Astrocyte of the spinal cord (primary cell): ENCODE measurements at regions not wholly inside any gene's neighbourhood (a gene's known extent, or its start where the extent isn't known, plus 50 kb on each side); places are given as distances from the start of the nearest gene placed in this dataset.
A peak's percentile ranks its signal among the peaks of the same experiment; 100 is the strongest.

Experiments used
- DNase-seq: peaks from one replicate; pipeline ENCODE4 v3.0.0; 2011; ENCODE audit warnings: low read depth, low spot score
- H3K4me3 ChIP-seq: 2 replicates; pipeline ENCODE4 v1.5.1; 2011; ENCODE audit warnings: low read depth, mild to moderate bottlenecking, low read length, moderate library complexity
- in situ Hi-C: cut with HindIII; loops from 2 replicates; pipeline ENCODE4 v1.10.0; 2017; ENCODE audit warnings: low sequenced_read_pairs
- TF ChIP-seq, protein P1 (sequence below): IDR thresholded peaks from 2 replicates; pipeline ENCODE4 v1.5.1; 2012; ENCODE audit warnings: low read depth, mild to moderate bottlenecking, low read length, inconsistent platforms

DNA sequence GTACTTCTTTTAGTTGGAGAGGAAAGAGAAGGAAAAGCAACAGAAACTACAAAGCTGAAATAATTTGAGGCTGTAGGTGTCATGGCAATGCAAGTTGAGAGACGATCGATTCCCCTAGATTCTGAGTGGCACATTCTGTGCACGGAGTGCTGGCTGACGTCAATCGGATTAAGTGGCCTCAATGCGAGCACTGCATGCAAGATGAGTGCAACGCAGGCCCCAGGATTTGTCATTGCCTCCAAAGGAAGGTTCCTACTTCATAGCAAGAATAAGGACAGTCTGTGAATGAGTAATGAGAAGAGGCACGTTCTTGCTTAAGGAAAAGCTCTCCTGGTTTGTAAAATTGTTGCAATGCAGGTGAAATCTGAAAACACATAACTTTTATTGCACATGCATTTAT is 892.4 kb downstream of the KCNA4 start:
- DNase-seq: no peak
- in situ Hi-C loops: no loop called here
- TF ChIP-seq, protein P1, sequence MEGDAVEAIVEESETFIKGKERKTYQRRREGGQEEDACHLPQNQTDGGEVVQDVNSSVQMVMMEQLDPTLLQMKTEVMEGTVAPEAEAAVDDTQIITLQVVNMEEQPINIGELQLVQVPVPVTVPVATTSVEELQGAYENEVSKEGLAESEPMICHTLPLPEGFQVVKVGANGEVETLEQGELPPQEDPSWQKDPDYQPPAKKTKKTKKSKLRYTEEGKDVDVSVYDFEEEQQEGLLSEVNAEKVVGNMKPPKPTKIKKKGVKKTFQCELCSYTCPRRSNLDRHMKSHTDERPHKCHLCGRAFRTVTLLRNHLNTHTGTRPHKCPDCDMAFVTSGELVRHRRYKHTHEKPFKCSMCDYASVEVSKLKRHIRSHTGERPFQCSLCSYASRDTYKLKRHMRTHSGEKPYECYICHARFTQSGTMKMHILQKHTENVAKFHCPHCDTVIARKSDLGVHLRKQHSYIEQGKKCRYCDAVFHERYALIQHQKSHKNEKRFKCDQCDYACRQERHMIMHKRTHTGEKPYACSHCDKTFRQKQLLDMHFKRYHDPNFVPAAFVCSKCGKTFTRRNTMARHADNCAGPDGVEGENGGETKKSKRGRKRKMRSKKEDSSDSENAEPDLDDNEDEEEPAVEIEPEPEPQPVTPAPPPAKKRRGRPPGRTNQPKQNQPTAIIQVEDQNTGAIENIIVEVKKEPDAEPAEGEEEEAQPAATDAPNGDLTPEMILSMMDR: no peak
- H3K4me3 ChIP-seq: no peak overlapping the region

DNA sequence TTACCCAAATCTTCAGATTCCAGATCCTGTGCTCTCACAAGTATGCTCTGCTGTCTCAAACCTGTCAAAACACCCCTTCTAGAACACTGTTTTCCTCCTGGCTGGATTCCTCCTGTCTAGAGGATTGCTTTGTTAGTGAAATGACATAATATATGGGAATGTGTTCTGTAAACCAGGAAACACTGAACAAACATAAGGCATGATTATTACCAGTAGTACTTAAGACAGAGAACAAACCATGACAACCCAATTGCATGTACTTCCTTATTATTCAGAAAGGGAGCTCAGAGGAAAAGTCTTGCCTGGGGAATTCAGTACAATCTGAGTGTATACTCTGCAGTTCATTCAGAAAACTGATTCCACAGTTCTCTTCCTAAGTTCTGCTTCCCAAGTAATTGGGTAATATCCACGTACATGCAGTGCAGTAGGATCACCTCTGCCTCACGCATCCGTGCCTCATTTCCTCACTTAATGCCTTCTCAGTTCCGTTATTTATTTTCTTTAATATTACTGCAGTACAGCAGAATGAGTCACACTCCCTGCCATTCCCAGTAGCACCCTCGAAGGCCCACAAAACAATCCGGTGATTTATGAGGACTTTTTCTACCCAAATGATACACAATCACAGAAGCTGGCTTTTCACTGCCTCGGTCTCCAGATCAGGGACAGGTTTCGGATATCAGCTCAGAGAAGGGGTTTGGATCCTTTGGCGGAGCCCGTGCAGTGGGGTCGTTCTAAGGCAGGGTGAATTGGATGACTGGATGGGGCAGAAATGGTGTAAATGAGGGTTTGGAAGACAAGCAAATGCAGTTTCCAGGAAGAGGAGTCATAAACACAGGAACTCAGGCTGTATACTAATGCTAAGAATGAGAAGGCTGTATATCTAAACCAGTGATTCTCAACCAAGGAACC is 896.9 kb downstream of the KCNA4 start:
- TF ChIP-seq, protein P1: no peak
- in situ Hi-C loops: no loop called here
- DNase-seq: peak; percentile 95
- H3K4me3 ChIP-seq: no peak overlapping the region

DNA sequence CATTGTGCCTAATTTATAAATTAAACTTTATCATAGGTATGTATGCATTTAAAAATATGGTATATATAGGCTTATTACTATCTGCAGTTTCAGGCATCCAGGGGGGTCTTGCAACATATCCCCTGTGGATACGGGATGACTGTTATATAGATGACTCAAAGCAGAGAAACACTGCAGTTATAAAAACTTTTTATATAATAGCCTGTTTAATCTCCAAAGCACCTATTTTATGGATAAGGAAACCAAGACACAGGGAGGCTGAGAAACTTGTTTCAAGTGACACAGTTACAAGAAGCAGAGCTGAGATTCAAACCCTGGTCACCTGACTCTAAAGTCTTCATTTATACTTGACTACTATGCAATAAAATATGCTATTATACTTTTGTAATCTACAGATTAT is 897.7 kb downstream of the KCNA4 start:
- peak; percentile 72 for DNase-seq
- no peak overlapping the region for H3K4me3 ChIP-seq
- TF ChIP-seq, protein P1: no peak
- in situ Hi-C loops: no loop called here

DNA sequence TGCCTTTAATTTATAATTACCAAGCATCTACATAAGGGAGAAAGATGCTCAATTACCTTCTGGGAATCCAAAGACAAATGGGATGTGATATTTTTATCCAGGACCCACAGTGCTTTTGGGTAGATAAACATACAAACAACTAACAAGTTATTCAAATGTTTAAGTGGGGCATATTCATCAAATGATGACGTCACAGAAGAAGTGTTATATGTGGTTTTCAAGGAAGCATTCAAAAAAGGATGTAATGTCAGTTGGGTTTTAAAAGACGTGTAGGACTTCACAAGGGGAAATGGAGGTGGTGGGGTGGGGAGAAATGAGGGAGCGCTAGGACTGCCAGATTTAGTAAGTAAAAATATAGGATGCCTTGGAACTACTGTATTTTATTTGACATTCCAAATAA is 915.9 kb downstream of the KCNA4 start:
- TF ChIP-seq, protein P1: no peak
- in situ Hi-C loops: no loop called here
- no peak for DNase-seq
- no peak overlapping the region for H3K4me3 ChIP-seq

DNA sequence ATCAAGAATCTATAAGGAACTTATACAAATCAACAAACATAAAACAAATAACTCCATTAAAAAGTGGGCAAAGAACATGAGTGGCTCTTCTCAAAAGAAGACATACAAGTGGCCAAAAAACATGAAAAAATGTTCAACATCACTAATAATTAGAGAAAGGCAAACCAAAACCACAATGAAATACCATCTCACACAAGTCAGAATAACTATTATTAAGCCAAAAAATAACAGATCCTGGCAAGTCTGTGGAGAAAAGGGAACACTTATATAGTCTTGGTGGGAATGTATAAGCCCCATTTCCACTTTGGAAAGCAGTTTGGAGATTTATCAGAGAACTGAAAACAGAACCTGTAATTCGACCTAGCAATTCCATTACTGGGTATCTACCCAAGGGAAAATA is 921.0 kb downstream of the KCNA4 start:
- TF ChIP-seq, protein P1: no peak
- DNase-seq: no peak
- in situ Hi-C loops: no loop called here
- H3K4me3 ChIP-seq: no peak overlapping the region

DNA sequence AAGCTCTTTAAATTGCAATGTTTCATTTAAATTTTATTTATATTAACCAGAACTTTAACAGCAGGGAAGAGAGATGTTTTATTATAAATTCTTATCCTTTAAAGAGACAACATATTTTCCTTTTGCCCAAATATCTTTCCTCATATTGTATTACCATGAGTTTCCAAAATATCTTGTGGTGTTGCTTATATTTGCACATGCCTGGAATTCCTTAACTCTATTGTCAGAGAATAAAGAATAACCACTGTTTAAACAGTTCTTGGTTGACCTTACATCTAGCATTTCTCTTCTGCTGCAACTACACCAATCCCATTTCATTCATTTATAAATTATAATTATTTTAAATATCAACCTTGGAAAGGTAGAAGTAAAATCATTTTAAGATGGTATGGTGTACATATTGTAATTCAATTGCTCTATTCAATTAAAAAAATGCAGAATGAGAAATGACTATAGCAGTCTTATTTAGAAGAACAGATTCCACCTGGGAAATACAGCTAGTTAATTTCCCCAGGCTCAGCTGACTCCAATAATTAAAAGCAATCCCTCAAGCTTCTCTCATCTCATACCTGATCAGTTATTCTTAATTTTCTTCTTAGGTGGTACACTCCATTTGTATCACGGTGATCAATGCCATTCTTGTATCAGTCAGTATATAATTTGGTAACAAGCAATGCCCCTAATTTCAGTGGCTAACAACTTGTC is 923.3 kb downstream of the KCNA4 start:
- in situ Hi-C loops: no loop called here
- DNase-seq: peak; percentile 60
- TF ChIP-seq, protein P1: no peak

More for the DNA sequence above, 923.3 kb downstream of the KCNA4 start:
- no peak overlapping the region for H3K4me3 ChIP-seq
